Left lung (tissue), 4 donors: ENCODE measurements at regions not wholly inside any gene's neighbourhood (a gene's known extent, or its start where the extent isn't known, plus 50 kb on each side); places are given as distances from the start of the nearest gene placed in this dataset.

Experiments
- ATAC-seq: fragments of 200-7000 bp; cut with Tn5 transposase; one replicate; pipeline ENCODE4 v1.9.1; 2020; ENCODE audit warnings: moderate library complexity
- DNase-seq, 4 donors: peaks; one replicate each; pipeline ENCODE4 v3.0.0-alpha.2; 2013 to 2020
- H3K27ac ChIP-seq, 2 donors: fragments of 200-600 bp; sonication (generic) in 1 of 2; one replicate each; pipeline versions ENCODE4 v1.5.0 to v1.8.0; 2020 to 2021
- H3K27me3 ChIP-seq, 2 donors: fragments of 200-600 bp; sonication (generic) in 1 of 2; one replicate each; pipeline versions ENCODE4 v1.5.0 to v1.8.0; 2020 to 2021
- H3K36me3 ChIP-seq, 2 donors: fragments of 200-600 bp; sonication (generic) in 1 of 2; one replicate each; pipeline versions ENCODE4 v1.5.0 to v1.8.0; 2020 to 2021
- H3K4me1 ChIP-seq, 2 donors: fragments of 200-600 bp; one replicate each; pipeline ENCODE4 v1.8.0; 2021
- H3K4me3 ChIP-seq, 2 donors: fragments of 200-600 bp; sonication (generic) in 1 of 2; one replicate each; pipeline versions ENCODE4 v1.5.0 to v1.8.0; 2020 to 2021; ENCODE audit warnings: mild to moderate bottlenecking in 1 of 2
- H3K9me3 ChIP-seq, 2 donors: fragments of 200-600 bp; sonication (generic) in 1 of 2; one replicate each; pipeline versions ENCODE4 v1.5.0 to v1.8.0; 2020 to 2021
- CTCF ChIP-seq, 2 donors: fragments of 200-600 bp; sonication (generic) in 1 of 2; IDR thresholded peaks; one replicate each; pipeline versions ENCODE4 v1.5.0 to v1.8.0; 2021; ENCODE audit warnings: antibody characterized with exemption in 2 of 2
- intact Hi-C, 2 donors: fragments of 100-400 bp; cut with DNase I; formaldehyde crosslinking; loops; one replicate each; pipeline versions ENCODE4 v1.11.2 to v1.14.2; 2022
- donor health status: DM: no; HTN: yes; CAD: no.
- donor health status: DM: no; HTN: no; CAD: no.

GRCh38 chr10:28881171-28881882 is 204.0 kb downstream of the BAMBI start:
- no peaks in the 10 kb centered on the region for H3K27me3 ChIP-seq
- no peak overlapping the region for H3K4me3 ChIP-seq
- no peaks in the 10 kb centered on the region for H3K4me1 ChIP-seq
- intact Hi-C loops, result no loop called here
- TF ChIP-seq CTCF (IDR thresholded peaks at IDR 0.05), result no peak
- ATAC-seq (no peak), DNase-seq (no peak)
- H3K36me3 ChIP-seq, result no peaks in the 10 kb centered on the region
- H3K9me3 ChIP-seq, result no peaks in the 10 kb centered on the region
- H3K27ac ChIP-seq, result no peak overlapping the region

DNA sequence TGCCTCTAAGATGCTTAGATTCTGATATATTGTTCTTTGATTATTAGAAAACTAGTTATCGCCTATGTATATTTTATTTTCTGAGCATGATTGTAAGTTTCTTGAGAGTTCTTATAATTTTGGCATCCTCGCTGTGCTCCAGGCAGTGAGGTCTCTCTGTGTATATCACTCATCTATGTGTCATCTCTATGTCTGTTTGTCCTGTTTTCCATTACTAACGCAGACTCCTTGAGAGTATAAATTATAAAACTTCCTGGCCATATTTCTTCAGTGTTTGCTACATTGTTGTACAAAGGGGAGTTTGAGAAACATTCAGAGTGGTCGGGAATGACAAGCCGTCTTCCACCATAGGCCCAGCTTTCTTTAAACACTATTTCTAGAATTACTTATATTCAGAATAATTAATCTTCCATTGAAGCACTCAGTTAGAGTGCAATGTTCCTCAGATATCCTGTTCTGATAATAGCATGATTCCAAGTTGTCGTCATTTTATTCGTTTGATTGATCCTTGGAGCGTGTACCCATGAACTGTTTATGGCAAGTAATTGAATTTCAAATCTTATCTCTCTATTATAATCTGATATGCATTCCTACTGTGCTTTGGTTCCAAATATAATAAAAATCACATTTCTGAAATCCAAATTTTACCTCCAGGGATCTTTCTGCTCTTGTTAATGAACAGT is 206.6 kb downstream of the BAMBI start:
- Histone ChIP-seq H3K9me3 (no peaks in the 10 kb centered on the region), H3K4me1 (no peaks in the 10 kb centered on the region), H3K4me3 (no peak overlapping the region), H3K27ac (no peak overlapping the region), H3K27me3 (no peaks in the 10 kb centered on the region), H3K36me3 (no peaks in the 10 kb centered on the region)
- DNase-seq (no peak), ATAC-seq (no peak)
- no peak for TF ChIP-seq CTCF (IDR thresholded peaks at IDR 0.05)
- intact Hi-C loops, result no loop called here

DNA sequence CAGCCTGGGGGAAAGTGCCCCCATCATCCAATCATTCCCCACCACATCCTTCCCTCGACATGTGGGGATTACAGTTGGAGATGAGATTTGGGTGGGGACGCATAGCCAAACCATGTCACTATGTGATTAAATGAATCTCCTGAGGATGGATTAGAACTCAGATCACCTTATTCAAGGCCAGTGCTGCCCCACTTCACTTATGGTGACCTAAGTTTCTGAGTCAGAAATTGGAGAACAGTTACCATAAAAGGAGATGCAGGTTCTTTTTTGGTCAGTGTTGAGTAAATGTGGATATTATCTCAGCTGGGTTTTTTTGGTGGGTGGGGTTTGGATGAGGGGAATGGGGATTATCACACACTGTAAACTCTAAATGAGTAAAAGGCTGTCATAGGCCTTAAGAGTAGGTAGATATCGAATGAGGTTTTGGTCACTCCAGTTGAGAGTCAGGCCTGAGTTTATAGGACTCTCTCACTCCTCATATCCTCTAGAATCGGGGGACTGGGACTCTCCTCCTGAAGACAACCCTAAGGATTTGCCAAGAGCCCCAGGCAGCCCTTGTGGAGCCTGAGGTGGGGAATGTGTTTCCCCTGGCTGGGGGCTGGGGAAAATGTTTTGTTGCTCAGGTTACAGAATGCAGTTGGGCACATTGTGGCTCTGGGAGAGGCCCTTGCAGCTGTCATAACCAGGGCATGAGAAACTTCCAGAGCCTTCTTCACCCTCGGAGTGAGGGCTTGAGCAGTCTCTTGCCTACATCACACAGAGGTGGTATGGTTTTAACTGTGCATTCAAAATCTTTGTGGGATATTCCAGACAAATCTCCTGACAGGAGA is 213.0 kb downstream of the BAMBI start:
- intact Hi-C loops, result no loop called here
- Histone ChIP-seq H3K9me3 (no peaks in the 10 kb centered on the region), H3K4me3 (no peak overlapping the region), H3K27me3 (no peaks in the 10 kb centered on the region), H3K36me3 (no peaks in the 10 kb centered on the region), H3K4me1 (no peaks in the 10 kb centered on the region), H3K27ac (no peak overlapping the region)
- no peak for ATAC-seq
- no peak for TF ChIP-seq CTCF (IDR thresholded peaks at IDR 0.05)
- DNase-seq, result no peak

- DNase-seq (no peak), ATAC-seq (peak; percentile 14)
- Histone ChIP-seq H3K27ac (no peak overlapping the region), H3K4me3 (no peak overlapping the region), H3K4me1 (no peaks in the 10 kb centered on the region), H3K36me3 (no peaks in the 10 kb centered on the region), H3K27me3 (no peaks in the 10 kb centered on the region), H3K9me3 (no peaks in the 10 kb centered on the region)
- intact Hi-C loops, result no loop called here
- TF ChIP-seq CTCF (IDR thresholded peaks at IDR 0.05), result no peak
Measured at GRCh38 chr10:28891058-28891713, 213.9 kb downstream of the BAMBI start.
